ENCODE measurements at regions not wholly inside any gene's neighbourhood (a gene's known extent, or its start where the extent isn't known, plus 50 kb on each side); places are given as distances from the start of the nearest gene placed in this dataset.

GRCh38 chr12:91805031-91805430, 340.6 kb downstream of the BTG1 start:
- CTCF ChIA-PET: no interaction called here
- intact Hi-C loops (cut with micrococcal nuclease; ENCODE audit: unreplicated experiment): no loop called here

GRCh38 chr12:91804533-91804932, 341.1 kb downstream of the BTG1 start:
- DNase-seq (ENCODE audit: low read depth, low spot score): no peak
- H3K9me3 ChIP-seq (ENCODE audit: control insufficient read depth, insufficient read depth, low read depth, low read length): peaks cover 3% of the 10 kb centered on the region; the same call in 1 of the 2 replicates
- ChIA-PET CTCF (no interaction called here), POLR2A (no interaction called here)
- BruUV-seq (replicated peaks): no TSS peak
- TF ChIP-seq CTCF (IDR thresholded peaks at IDR 0.05) (no peak), SIN3A (IDR thresholded peaks at IDR 0.05; ENCODE audit: borderline replicate concordance, insufficient read depth, low read depth, low read length) (no peak), REST (IDR thresholded peaks at IDR 0.05; ENCODE audit: insufficient read depth in 1 of 2, low read depth in 2 of 2, low read length in 1 of 2) (no peak)
- H3K4me1 ChIP-seq (ENCODE audit: control insufficient read depth, insufficient read depth, low read length): no peaks in the 10 kb centered on the region
- H3K27me3 ChIP-seq (ENCODE audit: control insufficient read depth, insufficient read depth, low read length): no peaks in the 10 kb centered on the region
- H3K4me3 ChIP-seq (ENCODE audit: low read depth in 2 of 2, low read length in 2 of 2): no peak overlapping the region
- no peak for ATAC-seq
- in situ Hi-C loops (cut with HindIII; ENCODE audit: low pct_unique_long_range_greater_than_20kb, low sequenced_read_pairs): no loop called here
- intact Hi-C loops (cut with micrococcal nuclease; ENCODE audit: unreplicated experiment): no loop called here
- no peak overlapping the region for H3K27ac ChIP-seq (ENCODE audit: low read length)
- no peaks in the 10 kb centered on the region for H3K36me3 ChIP-seq (ENCODE audit: control insufficient read depth, insufficient read depth, low read length)

More at GRCh38 chr12:91805031-91805430, 340.6 kb downstream of the BTG1 start:
- ATAC-seq (no peak), DNase-seq (ENCODE audit: low read depth, low spot score) (no peak)
- peaks cover 3% of the 10 kb centered on the region; the same call in 1 of the 2 replicates for H3K9me3 ChIP-seq (ENCODE audit: control insufficient read depth, insufficient read depth, low read depth, low read length)
- H3K36me3 ChIP-seq (ENCODE audit: control insufficient read depth, insufficient read depth, low read length): no peaks in the 10 kb centered on the region
- no peaks in the 10 kb centered on the region for H3K4me1 ChIP-seq (ENCODE audit: control insufficient read depth, insufficient read depth, low read length)
- no peak for TF ChIP-seq POLR2AphosphoS5 (IDR thresholded peaks at IDR 0.05; ENCODE audit: low read depth, low read length)
- TF ChIP-seq TCF7L2 (IDR thresholded peaks at IDR 0.05; ENCODE audit: low read depth, low read length): no peak
- TF ChIP-seq SIN3A (IDR thresholded peaks at IDR 0.05; ENCODE audit: borderline replicate concordance, insufficient read depth, low read depth, low read length): no peak
- no peak for TF ChIP-seq CTCF (IDR thresholded peaks at IDR 0.05)
- no peak for TF ChIP-seq REST (IDR thresholded peaks at IDR 0.05; ENCODE audit: insufficient read depth in 1 of 2, low read depth in 2 of 2, low read length in 1 of 2)
- POLR2A ChIA-PET: no interaction called here
- no peak overlapping the region for H3K27ac ChIP-seq (ENCODE audit: low read length)
- H3K4me3 ChIP-seq (ENCODE audit: low read depth in 2 of 2, low read length in 2 of 2): no peak overlapping the region
- in situ Hi-C loops (cut with HindIII; ENCODE audit: low pct_unique_long_range_greater_than_20kb, low sequenced_read_pairs): no loop called here
- no TSS peak for BruUV-seq (replicated peaks)
- H3K27me3 ChIP-seq (ENCODE audit: control insufficient read depth, insufficient read depth, low read length): no peaks in the 10 kb centered on the region
